ENCODE measurements at regions not wholly inside any gene's neighbourhood (a gene's known extent, or its start where the extent isn't known, plus 50 kb on each side); places are given as distances from the start of the nearest gene placed in this dataset.

- ATAC-seq = no peak
- Mint-ChIP-seq H3K27me3 (peaks cover 12% of the 10 kb centered on the region), H3K36me3 (no peaks in the 10 kb centered on the region), H3K27ac (no peak overlapping the region), H3K9me3 (no peaks in the 10 kb centered on the region), H3K4me3 (no peak overlapping the region), H3K4me1 (no peaks in the 10 kb centered on the region)
Observed at GRCh38 chr10:31648966-31649365, 279.7 kb downstream of the ARHGAP12 start.

- ATAC-seq = no peak
- no peak overlapping the region for H3K27ac Mint-ChIP-seq
Observed at GRCh38 chr10:31647861-31648260, 280.8 kb downstream of the ARHGAP12 start.

GRCh38 chr10:31646519-31646918 lies 282.1 kb downstream of the ARHGAP12 start:
- Mint-ChIP-seq H3K36me3 (no peaks in the 10 kb centered on the region), H3K4me3 (no peak overlapping the region), H3K9me3 (no peaks in the 10 kb centered on the region), H3K4me1 (no peaks in the 10 kb centered on the region), H3K27ac (no peak overlapping the region), H3K27me3 (peaks cover 27% of the 10 kb centered on the region)
- no peak for ATAC-seq

More at GRCh38 chr10:31647861-31648260, 280.8 kb downstream of the ARHGAP12 start:
- Mint-ChIP-seq H3K4me3 (no peak overlapping the region), H3K27me3 (peaks cover 21% of the 10 kb centered on the region), H3K9me3 (no peaks in the 10 kb centered on the region), H3K36me3 (no peaks in the 10 kb centered on the region), H3K4me1 (no peaks in the 10 kb centered on the region)

- no peak for ATAC-seq
- Mint-ChIP-seq H3K4me1 (no peaks in the 10 kb centered on the region), H3K36me3 (no peaks in the 10 kb centered on the region), H3K9me3 (no peaks in the 10 kb centered on the region), H3K27me3 (peaks cover 27% of the 10 kb centered on the region), H3K4me3 (no peak overlapping the region), H3K27ac (no peak overlapping the region)
Observed at GRCh38 chr10:31645786-31646185, 282.8 kb downstream of the ARHGAP12 start.

GRCh38 chr10:31644931-31645633 lies 283.5 kb downstream of the ARHGAP12 start:
- peaks cover 27% of the 10 kb centered on the region for H3K27me3 Mint-ChIP-seq
- H3K27ac Mint-ChIP-seq = no peak overlapping the region
- no peak overlapping the region for H3K4me3 Mint-ChIP-seq
- ATAC-seq = no peak
- no peaks in the 10 kb centered on the region for H3K4me1 Mint-ChIP-seq
- no peaks in the 10 kb centered on the region for H3K9me3 Mint-ChIP-seq
- H3K36me3 Mint-ChIP-seq = no peaks in the 10 kb centered on the region

GRCh38 chr10:31642281-31642680 lies 286.4 kb downstream of the ARHGAP12 start:
- Mint-ChIP-seq H3K4me1 (no peaks in the 10 kb centered on the region), H3K4me3 (no peak overlapping the region), H3K27me3 (peaks cover 27% of the 10 kb centered on the region), H3K36me3 (no peaks in the 10 kb centered on the region), H3K9me3 (peaks cover 7% of the 10 kb centered on the region), H3K27ac (no peak overlapping the region)
- no peak for ATAC-seq

- Mint-ChIP-seq H3K9me3 (peaks cover 7% of the 10 kb centered on the region), H3K27me3 (peaks cover 20% of the 10 kb centered on the region), H3K4me3 (no peak overlapping the region), H3K4me1 (no peaks in the 10 kb centered on the region), H3K36me3 (no peaks in the 10 kb centered on the region), H3K27ac (no peak overlapping the region)
- no peak for ATAC-seq
Observed at GRCh38 chr10:31635415-31636065, 293.1 kb downstream of the ARHGAP12 start.

GRCh38 chr10:31635009-31635408 lies 293.6 kb downstream of the ARHGAP12 start:
- no peaks in the 10 kb centered on the region for H3K4me1 Mint-ChIP-seq
- no peak for ATAC-seq
- peaks cover 7% of the 10 kb centered on the region for H3K9me3 Mint-ChIP-seq
- no peak overlapping the region for H3K27ac Mint-ChIP-seq
- peaks cover 20% of the 10 kb centered on the region for H3K27me3 Mint-ChIP-seq
- H3K36me3 Mint-ChIP-seq = no peaks in the 10 kb centered on the region
- no peak overlapping the region for H3K4me3 Mint-ChIP-seq

GRCh38 chr10:31630861-31631567 lies 297.6 kb downstream of the ARHGAP12 start:
- peaks cover 20% of the 10 kb centered on the region for H3K27me3 Mint-ChIP-seq
- no peaks in the 10 kb centered on the region for H3K4me1 Mint-ChIP-seq
- no peak overlapping the region for H3K27ac Mint-ChIP-seq
- peaks cover 5% of the 10 kb centered on the region for H3K36me3 Mint-ChIP-seq
- H3K9me3 Mint-ChIP-seq = peaks cover 6% of the 10 kb centered on the region
- H3K4me3 Mint-ChIP-seq = no peak overlapping the region
- peak; percentile 50 for ATAC-seq

GRCh38 chr10:31625566-31625965 lies 303.1 kb downstream of the ARHGAP12 start:
- Mint-ChIP-seq H3K4me1 (no peaks in the 10 kb centered on the region), H3K27me3 (peaks cover 8% of the 10 kb centered on the region), H3K36me3 (peaks cover 5% of the 10 kb centered on the region), H3K9me3 (peaks cover 12% of the 10 kb centered on the region), H3K4me3 (no peak overlapping the region), H3K27ac (no peak overlapping the region)
- ATAC-seq = no peak

GRCh38 chr10:31624611-31625010 lies 304.0 kb downstream of the ARHGAP12 start:
- Mint-ChIP-seq H3K4me1 (no peaks in the 10 kb centered on the region), H3K4me3 (no peak overlapping the region), H3K36me3 (peaks cover 5% of the 10 kb centered on the region), H3K9me3 (peaks cover 12% of the 10 kb centered on the region), H3K27ac (no peak overlapping the region), H3K27me3 (peaks cover 12% of the 10 kb centered on the region)
- no peak for ATAC-seq

- no peak for ATAC-seq
- no peaks in the 10 kb centered on the region for H3K4me1 Mint-ChIP-seq
Observed at GRCh38 chr10:31623947-31624346, 304.7 kb downstream of the ARHGAP12 start.

GRCh38 chr10:31623466-31623865 lies 304.4 kb downstream of the ZEB1 start:
- no peak overlapping the region for H3K27ac Mint-ChIP-seq
- no peak overlapping the region for H3K4me3 Mint-ChIP-seq

More at GRCh38 chr10:31623947-31624346, 304.7 kb downstream of the ARHGAP12 start:
- Mint-ChIP-seq H3K4me3 (no peak overlapping the region), H3K9me3 (peaks cover 12% of the 10 kb centered on the region), H3K36me3 (peaks cover 5% of the 10 kb centered on the region), H3K27me3 (peaks cover 19% of the 10 kb centered on the region), H3K27ac (no peak overlapping the region)

GRCh38 chr10:31622978-31623377 lies 304.0 kb downstream of the ZEB1 start:
- Mint-ChIP-seq H3K36me3 (peaks cover 5% of the 10 kb centered on the region), H3K27me3 (peaks cover 29% of the 10 kb centered on the region), H3K4me1 (no peaks in the 10 kb centered on the region), H3K4me3 (no peak overlapping the region), H3K27ac (no peak overlapping the region), H3K9me3 (peaks cover 12% of the 10 kb centered on the region)
- ATAC-seq = no peak

More at GRCh38 chr10:31623466-31623865, 304.4 kb downstream of the ZEB1 start:
- Mint-ChIP-seq H3K4me1 (no peaks in the 10 kb centered on the region), H3K9me3 (peaks cover 12% of the 10 kb centered on the region), H3K27me3 (peaks cover 24% of the 10 kb centered on the region), H3K36me3 (peaks cover 5% of the 10 kb centered on the region)
- ATAC-seq = no peak

GRCh38 chr10:31621733-31622132 lies 302.7 kb downstream of the ZEB1 start:
- H3K9me3 Mint-ChIP-seq = peaks cover 12% of the 10 kb centered on the region
- H3K4me1 Mint-ChIP-seq = no peaks in the 10 kb centered on the region
- no peak overlapping the region for H3K27ac Mint-ChIP-seq
- no peak for ATAC-seq
- H3K27me3 Mint-ChIP-seq = peaks cover 35% of the 10 kb centered on the region
- H3K36me3 Mint-ChIP-seq = peaks cover 5% of the 10 kb centered on the region
- no peak overlapping the region for H3K4me3 Mint-ChIP-seq
